ENCODE measurements at regions not wholly inside any gene's neighbourhood (a gene's known extent, or its start where the extent isn't known, plus 50 kb on each side); places are given as distances from the start of the nearest gene placed in this dataset.

DNA sequence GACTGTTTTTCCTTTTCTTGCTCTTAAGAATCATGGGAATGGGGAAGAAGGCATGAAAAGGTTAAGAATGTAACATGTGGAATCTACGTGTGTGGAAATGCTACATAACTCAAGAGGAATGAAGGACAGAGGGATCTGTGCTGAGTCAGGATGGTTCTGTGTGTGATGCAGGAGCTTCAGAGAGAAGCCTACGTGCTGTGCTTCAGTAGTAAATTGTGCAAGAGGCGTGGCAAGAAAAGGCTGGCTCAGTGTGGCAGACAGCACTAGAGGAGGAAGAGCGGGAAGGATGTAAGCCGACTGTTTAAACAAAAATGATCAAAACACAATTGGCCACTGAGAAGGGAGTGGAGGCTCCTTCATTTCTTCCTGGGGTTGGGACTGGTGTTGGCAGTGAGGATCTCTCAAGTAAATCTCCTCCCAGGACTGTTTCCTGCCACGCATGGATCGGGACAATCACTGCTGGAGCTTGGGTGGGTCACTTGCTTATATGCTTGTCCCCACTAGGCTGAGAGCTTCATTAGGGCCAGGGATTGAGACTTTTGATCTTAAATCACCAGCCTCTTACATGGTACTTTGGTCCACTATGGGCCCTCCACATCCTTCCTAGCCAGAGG is 59.4 kb upstream of the BASP1 start:
- TF ChIP-seq, protein P1, sequence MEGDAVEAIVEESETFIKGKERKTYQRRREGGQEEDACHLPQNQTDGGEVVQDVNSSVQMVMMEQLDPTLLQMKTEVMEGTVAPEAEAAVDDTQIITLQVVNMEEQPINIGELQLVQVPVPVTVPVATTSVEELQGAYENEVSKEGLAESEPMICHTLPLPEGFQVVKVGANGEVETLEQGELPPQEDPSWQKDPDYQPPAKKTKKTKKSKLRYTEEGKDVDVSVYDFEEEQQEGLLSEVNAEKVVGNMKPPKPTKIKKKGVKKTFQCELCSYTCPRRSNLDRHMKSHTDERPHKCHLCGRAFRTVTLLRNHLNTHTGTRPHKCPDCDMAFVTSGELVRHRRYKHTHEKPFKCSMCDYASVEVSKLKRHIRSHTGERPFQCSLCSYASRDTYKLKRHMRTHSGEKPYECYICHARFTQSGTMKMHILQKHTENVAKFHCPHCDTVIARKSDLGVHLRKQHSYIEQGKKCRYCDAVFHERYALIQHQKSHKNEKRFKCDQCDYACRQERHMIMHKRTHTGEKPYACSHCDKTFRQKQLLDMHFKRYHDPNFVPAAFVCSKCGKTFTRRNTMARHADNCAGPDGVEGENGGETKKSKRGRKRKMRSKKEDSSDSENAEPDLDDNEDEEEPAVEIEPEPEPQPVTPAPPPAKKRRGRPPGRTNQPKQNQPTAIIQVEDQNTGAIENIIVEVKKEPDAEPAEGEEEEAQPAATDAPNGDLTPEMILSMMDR (IDR thresholded peaks at IDR 0.05; ENCODE audit: low read length): no peak
- TF ChIP-seq EZH2 (optimal IDR thresholded peaks at IDR 0.05; ENCODE audit: low read depth, low read length) (no peak), EZH2phosphoT487 (IDR thresholded peaks at IDR 0.05; ENCODE audit: low read length) (no peak)
